PFSK-1 (cell line): ENCODE measurements at regions not wholly inside any gene's neighbourhood (a gene's known extent, or its start where the extent isn't known, plus 50 kb on each side); places are given as distances from the start of the nearest gene placed in this dataset.

Experiments used
- FOXP2 ChIP-seq: optimal IDR thresholded peaks from 2 replicates; pipeline ENCODE3; 2011; ENCODE audit warnings: borderline replicate concordance, control low read depth, inconsistent platforms; ENCODE audit not compliant: insufficient read depth; ENCODE audit errors: extremely low read length, extremely low read depth
- POLR2AphosphoS5 ChIP-seq: IDR thresholded peaks from 2 replicates; pipeline ENCODE4 v1.6.1; 2012; ENCODE audit warnings: low read depth, mild to moderate bottlenecking, control low read depth, low read length, moderate library complexity
- REST ChIP-seq, 2 experiments: IDR thresholded peaks; 2 replicates each; pipeline versions ENCODE4 v1.6.1 to v1.8.0; 2011 to 2012; ENCODE audit warnings: low read depth in 2 of 2, low read length in 2 of 2, control low read depth in 1 of 2, inconsistent platforms in 1 of 2, mild to moderate bottlenecking in 1 of 2, moderate library complexity in 1 of 2; ENCODE audit not compliant: insufficient read depth in 1 of 2
- SIN3A ChIP-seq: IDR thresholded peaks from 2 replicates; pipeline ENCODE4 v1.6.1; 2012; ENCODE audit warnings: mild to moderate bottlenecking, low read length, moderate library complexity, borderline replicate concordance; ENCODE audit not compliant: insufficient read depth
- TAF1 ChIP-seq: IDR thresholded peaks from 2 replicates; pipeline ENCODE4 v1.6.1; 2012; ENCODE audit warnings: low read length, control low read depth, borderline replicate concordance; ENCODE audit not compliant: insufficient read depth

GRCh38 chr12:90399357-90399756 is 555.6 kb downstream of the CCER1 start:
- TF ChIP-seq SIN3A (no peak), REST (IDR thresholded peaks at IDR 0.05; ENCODE audit: insufficient read depth in 1 of 2, low read depth in 2 of 2, low read length in 2 of 2) (no peak), POLR2AphosphoS5 (no peak), TAF1 (no peak), FOXP2 (no peak)

- TF ChIP-seq POLR2AphosphoS5 (no peak), FOXP2 (no peak)
These were observed 556.6 kb downstream of the CCER1 start for GRCh38 chr12:90398285-90398836.

GRCh38 chr12:90396556-90396955 is 558.4 kb downstream of the CCER1 start:
- TF ChIP-seq SIN3A (no peak), TAF1 (no peak), REST (IDR thresholded peaks at IDR 0.05; ENCODE audit: insufficient read depth in 1 of 2, low read depth in 2 of 2, low read length in 2 of 2) (no peak)

GRCh38 chr12:90393652-90394051 is 561.3 kb downstream of the CCER1 start:
- TF ChIP-seq POLR2AphosphoS5 (no peak), SIN3A (no peak), REST (IDR thresholded peaks at IDR 0.05; ENCODE audit: insufficient read depth in 1 of 2, low read depth in 2 of 2, low read length in 2 of 2) (no peak), FOXP2 (no peak), TAF1 (no peak)

GRCh38 chr12:90393089-90393488 is 561.9 kb downstream of the CCER1 start:
- TF ChIP-seq SIN3A (no peak), TAF1 (no peak), FOXP2 (no peak), REST (IDR thresholded peaks at IDR 0.05; ENCODE audit: insufficient read depth in 1 of 2, low read depth in 2 of 2, low read length in 2 of 2) (no peak), POLR2AphosphoS5 (no peak)
